Liver (tissue), 3 donors: ENCODE measurements at regions not wholly inside any gene's neighbourhood (a gene's known extent, or its start where the extent isn't known, plus 50 kb on each side); places are given as distances from the start of the nearest gene placed in this dataset.

ENCODE experiments used
- EGR1 ChIP-seq, 2 donors: IDR thresholded peaks; 2 replicates each; pipeline ENCODE4 v1.6.1; 2016 to 2018; ENCODE audit warnings: antibody characterized with exemption in 2 of 2, low read depth in 2 of 2
- FOXA1 ChIP-seq: IDR thresholded peaks from 2 replicates; pipeline ENCODE4 v1.6.1; 2016; ENCODE audit warnings: antibody characterized with exemption
- GABPA ChIP-seq, 2 donors: IDR thresholded peaks in 1 of 2; conservative IDR thresholded peaks in 1 of 2; 2 replicates each; pipeline ENCODE4 v1.6.1; 2016; ENCODE audit warnings: antibody characterized with exemption in 2 of 2, mild to moderate bottlenecking in 1 of 2, moderate library complexity in 1 of 2
- HNF4G ChIP-seq: IDR thresholded peaks from 2 replicates; pipeline ENCODE4 v1.6.1; 2016; ENCODE audit warnings: antibody characterized with exemption
- JUND ChIP-seq, 2 donors: IDR thresholded peaks; 2 replicates each; pipeline ENCODE4 v1.6.1; 2016; ENCODE audit warnings: antibody characterized with exemption in 2 of 2
- MAX ChIP-seq: IDR thresholded peaks from 2 replicates; pipeline ENCODE4 v1.6.1; 2016; ENCODE audit warnings: antibody characterized with exemption
- REST ChIP-seq: IDR thresholded peaks from 2 replicates; pipeline ENCODE4 v1.6.1; 2016; ENCODE audit warnings: antibody characterized with exemption, mild to moderate bottlenecking
- RXRA ChIP-seq, 2 donors: IDR thresholded peaks; 2 replicates each; pipeline ENCODE4 v1.6.1; 2017 to 2018; ENCODE audit warnings: antibody characterized with exemption in 2 of 2, mild to moderate bottlenecking in 1 of 2
- TAF1 ChIP-seq: conservative IDR thresholded peaks from 2 replicates; pipeline ENCODE4 v1.6.1; 2016; ENCODE audit warnings: antibody characterized with exemption, mild to moderate bottlenecking
- YY1 ChIP-seq: IDR thresholded peaks from 2 replicates; pipeline ENCODE4 v1.6.1; 2016; ENCODE audit warnings: antibody characterized with exemption, mild to moderate bottlenecking
- TF ChIP-seq, protein P1 (sequence below): fragments of 150-350 bp; IDR thresholded peaks from 2 replicates; pipeline ENCODE4 v1.5.1; 2017; ENCODE audit warnings: improper control_type of control experiment, low read depth, low read length; ENCODE audit not compliant: missing input control
- TF ChIP-seq, protein P2 (sequence below): IDR thresholded peaks from 2 replicates; pipeline ENCODE4 v1.6.1; 2016; ENCODE audit warnings: antibody characterized with exemption
- donor health status: healthy.
- donor health status: healthy.

DNA sequence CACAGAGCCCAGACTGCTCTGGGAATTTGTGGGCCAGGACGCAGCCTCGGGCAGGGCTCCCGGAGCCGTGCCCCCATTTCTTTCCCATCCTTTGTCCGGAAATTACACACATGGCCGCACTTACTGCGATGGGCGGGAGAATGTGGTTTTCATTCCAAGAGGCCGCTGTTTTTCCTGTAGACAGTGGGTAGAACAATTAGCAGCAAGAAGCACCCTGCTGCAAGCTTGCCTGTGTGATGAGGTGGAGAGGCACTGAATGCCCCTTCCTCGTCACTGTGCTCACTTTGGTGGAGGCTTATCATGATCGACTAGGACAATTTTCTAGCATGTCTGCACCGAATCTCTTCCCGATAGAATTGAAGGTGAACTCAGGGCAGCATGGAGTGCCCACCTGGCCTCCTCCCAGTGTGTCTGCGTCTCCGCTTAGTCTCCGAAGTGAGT lies 102.8 kb downstream of the DACT2 start:
- TF ChIP-seq GABPA (IDR thresholded peaks at IDR 0.05 in 1 of 2, conservative IDR thresholded peaks at IDR 0.05 in 1 of 2) (no peak), RXRA (IDR thresholded peaks at IDR 0.05) (no peak), YY1 (no peak), TAF1 (no peak), JUND (IDR thresholded peaks at IDR 0.05) (no peak), MAX (no peak), HNF4G (no peak), REST (no peak), EGR1 (IDR thresholded peaks at IDR 0.05; ENCODE audit: low read depth in 2 of 2) (no peak), FOXA1 (no peak)
- TF ChIP-seq, protein P1, sequence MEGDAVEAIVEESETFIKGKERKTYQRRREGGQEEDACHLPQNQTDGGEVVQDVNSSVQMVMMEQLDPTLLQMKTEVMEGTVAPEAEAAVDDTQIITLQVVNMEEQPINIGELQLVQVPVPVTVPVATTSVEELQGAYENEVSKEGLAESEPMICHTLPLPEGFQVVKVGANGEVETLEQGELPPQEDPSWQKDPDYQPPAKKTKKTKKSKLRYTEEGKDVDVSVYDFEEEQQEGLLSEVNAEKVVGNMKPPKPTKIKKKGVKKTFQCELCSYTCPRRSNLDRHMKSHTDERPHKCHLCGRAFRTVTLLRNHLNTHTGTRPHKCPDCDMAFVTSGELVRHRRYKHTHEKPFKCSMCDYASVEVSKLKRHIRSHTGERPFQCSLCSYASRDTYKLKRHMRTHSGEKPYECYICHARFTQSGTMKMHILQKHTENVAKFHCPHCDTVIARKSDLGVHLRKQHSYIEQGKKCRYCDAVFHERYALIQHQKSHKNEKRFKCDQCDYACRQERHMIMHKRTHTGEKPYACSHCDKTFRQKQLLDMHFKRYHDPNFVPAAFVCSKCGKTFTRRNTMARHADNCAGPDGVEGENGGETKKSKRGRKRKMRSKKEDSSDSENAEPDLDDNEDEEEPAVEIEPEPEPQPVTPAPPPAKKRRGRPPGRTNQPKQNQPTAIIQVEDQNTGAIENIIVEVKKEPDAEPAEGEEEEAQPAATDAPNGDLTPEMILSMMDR, result no peak
- TF ChIP-seq, protein P2, sequence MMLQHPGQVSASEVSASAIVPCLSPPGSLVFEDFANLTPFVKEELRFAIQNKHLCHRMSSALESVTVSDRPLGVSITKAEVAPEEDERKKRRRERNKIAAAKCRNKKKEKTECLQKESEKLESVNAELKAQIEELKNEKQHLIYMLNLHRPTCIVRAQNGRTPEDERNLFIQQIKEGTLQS, result no peak
